GM12873 (cell line): ENCODE measurements at regions not wholly inside any gene's neighbourhood (a gene's known extent, or its start where the extent isn't known, plus 50 kb on each side); places are given as distances from the start of the nearest gene placed in this dataset.

Source experiments
- CTCF ChIP-seq: IDR thresholded peaks from 2 replicates; pipeline ENCODE4 v1.5.1; 2012; ENCODE audit warnings: low read depth, mild to moderate bottlenecking, moderate library complexity, low read length, control low read depth; ENCODE audit not compliant: insufficient read depth; ENCODE audit errors: missing control alignments

GRCh38 chr6:156107624-156108101 lies 652.0 kb upstream of the NOX3 start:
- TF ChIP-seq CTCF, result no peak

GRCh38 chr6:156102129-156102528 lies 646.5 kb upstream of the NOX3 start:
- peak; percentile 50 for TF ChIP-seq CTCF

GRCh38 chr6:156098839-156099238 lies 643.2 kb upstream of the NOX3 start:
- TF ChIP-seq CTCF, result no peak

GRCh38 chr6:156087487-156087886 lies 631.8 kb upstream of the NOX3 start:
- TF ChIP-seq CTCF, result no peak

GRCh38 chr6:156082012-156082411 lies 626.4 kb upstream of the NOX3 start:
- no peak for TF ChIP-seq CTCF

- TF ChIP-seq CTCF, result no peak
Observed at GRCh38 chr6:156080371-156080770, 624.7 kb upstream of the NOX3 start.

- TF ChIP-seq CTCF, result no peak
Observed at GRCh38 chr6:156068881-156069280, 613.2 kb upstream of the NOX3 start.
